PFSK-1 (cell line): ENCODE measurements at regions not wholly inside any gene's neighbourhood (a gene's known extent, or its start where the extent isn't known, plus 50 kb on each side); places are given as distances from the start of the nearest gene placed in this dataset.

Experiments
- FOXP2 ChIP-seq: optimal IDR thresholded peaks from 2 replicates; pipeline ENCODE3; 2011; ENCODE audit warnings: borderline replicate concordance, control low read depth, inconsistent platforms; ENCODE audit not compliant: insufficient read depth; ENCODE audit errors: extremely low read length, extremely low read depth
- POLR2AphosphoS5 ChIP-seq: IDR thresholded peaks from 2 replicates; pipeline ENCODE4 v1.6.1; 2012; ENCODE audit warnings: low read depth, mild to moderate bottlenecking, control low read depth, low read length, moderate library complexity
- REST ChIP-seq, 2 experiments: IDR thresholded peaks; 2 replicates each; pipeline versions ENCODE4 v1.6.1 to v1.8.0; 2011 to 2012; ENCODE audit warnings: low read depth in 2 of 2, low read length in 2 of 2, control low read depth in 1 of 2, inconsistent platforms in 1 of 2, mild to moderate bottlenecking in 1 of 2, moderate library complexity in 1 of 2; ENCODE audit not compliant: insufficient read depth in 1 of 2
- SIN3A ChIP-seq: IDR thresholded peaks from 2 replicates; pipeline ENCODE4 v1.6.1; 2012; ENCODE audit warnings: mild to moderate bottlenecking, low read length, moderate library complexity, borderline replicate concordance; ENCODE audit not compliant: insufficient read depth
- TAF1 ChIP-seq: IDR thresholded peaks from 2 replicates; pipeline ENCODE4 v1.6.1; 2012; ENCODE audit warnings: low read length, control low read depth, borderline replicate concordance; ENCODE audit not compliant: insufficient read depth

GRCh38 chr17:14845591-14846281 is 419.4 kb downstream of the PMP22 start:
- TF ChIP-seq POLR2AphosphoS5 (no peak), TAF1 (no peak), REST (IDR thresholded peaks at IDR 0.05; ENCODE audit: insufficient read depth in 1 of 2, low read depth in 2 of 2, low read length in 2 of 2) (no peak), SIN3A (no peak), FOXP2 (no peak)
